GM21423 (cell line): ENCODE measurements at regions not wholly inside any gene's neighbourhood (a gene's known extent, or its start where the extent isn't known, plus 50 kb on each side); places are given as distances from the start of the nearest gene placed in this dataset.

Experiments used
- ATAC-seq: cut with Tn5 transposase; IDR thresholded peaks from one replicate; pipeline ENCODE4 v1.9.1; 2021; ENCODE audit warnings: mild to moderate bottlenecking, moderate library complexity; ENCODE audit not compliant: unreplicated experiment

DNA sequence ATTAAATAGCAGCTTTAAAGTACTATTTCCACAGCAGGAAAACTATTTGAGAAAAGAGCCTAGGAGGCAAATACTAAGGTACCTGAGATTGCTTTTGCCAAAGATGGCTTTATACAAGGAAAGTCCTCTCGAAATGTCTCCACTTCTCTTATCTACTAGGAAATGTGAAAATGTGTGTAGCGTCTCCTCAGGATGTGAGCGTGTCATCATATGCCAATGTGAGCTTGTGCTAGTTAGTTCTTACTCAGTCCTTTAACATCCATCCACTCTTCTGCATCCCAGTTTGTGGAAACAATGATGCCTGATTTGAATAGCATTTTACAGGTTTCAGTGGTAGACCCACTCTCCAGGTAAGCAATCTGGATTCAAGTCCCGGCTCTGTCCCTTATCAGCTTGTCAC lies 421.0 kb downstream of the DYNC2H1 start:
- no peak for ATAC-seq

- ATAC-seq, result no peak
Observed at GRCh38 chr11:103532133-103532788, 423.0 kb downstream of the DYNC2H1 start.

- ATAC-seq, result no peak
Observed at GRCh38 chr11:103534191-103534590, 425.0 kb downstream of the DYNC2H1 start.

GRCh38 chr11:103534959-103535358 lies 425.7 kb downstream of the DYNC2H1 start:
- ATAC-seq, result no peak

DNA sequence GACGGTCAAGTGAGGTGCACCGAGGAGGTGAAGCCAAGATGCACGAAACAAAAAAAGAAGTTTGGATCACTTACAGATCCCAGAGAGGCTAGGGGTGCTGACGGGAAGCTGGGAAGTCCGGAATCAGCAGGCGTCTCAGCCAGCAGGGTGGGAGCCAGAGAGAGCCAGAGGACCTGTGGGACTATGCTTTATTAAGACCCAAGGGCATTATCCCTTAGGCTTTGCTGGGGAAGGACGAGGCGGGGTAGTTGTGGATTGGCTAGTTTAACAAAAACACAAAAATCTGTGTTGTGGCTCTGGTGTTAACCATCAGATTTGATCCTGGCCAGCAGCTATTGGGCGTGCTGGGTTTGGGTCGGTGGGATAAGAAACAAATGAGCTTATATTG lies 427.1 kb downstream of the DYNC2H1 start:
- ATAC-seq, result no peak

GRCh38 chr11:103537904-103538502 lies 428.8 kb downstream of the DYNC2H1 start:
- no peak for ATAC-seq

GRCh38 chr11:103539166-103539565 lies 429.9 kb downstream of the DYNC2H1 start:
- ATAC-seq, result no peak

DNA sequence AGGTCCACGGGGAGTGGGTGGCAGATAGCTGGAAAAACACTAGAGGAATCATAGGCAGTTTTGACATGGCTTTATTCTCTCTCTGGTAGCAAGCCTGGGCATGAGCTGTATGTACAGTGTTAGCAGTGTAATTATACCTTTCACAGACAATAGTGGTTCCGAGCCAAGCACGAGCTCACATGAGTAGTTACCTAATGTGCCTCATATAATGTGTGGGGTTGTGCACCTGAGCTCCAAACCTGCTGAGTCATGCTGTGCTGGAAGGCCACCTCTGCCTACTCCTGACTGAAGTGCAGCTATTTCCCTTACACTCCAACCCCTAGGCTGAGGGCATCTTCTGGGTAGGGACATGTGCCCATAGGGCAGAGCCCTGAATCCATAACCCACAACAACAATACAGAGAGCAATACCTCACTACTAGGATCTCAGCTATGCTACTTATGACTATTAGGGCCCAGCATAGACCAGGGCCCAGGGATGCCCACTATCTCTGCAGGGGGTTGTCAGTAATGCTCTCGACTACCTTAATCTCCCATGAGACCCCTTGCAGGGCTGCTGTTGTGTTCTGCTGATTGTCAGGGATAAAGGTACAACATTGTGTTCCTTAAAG lies 432.1 kb downstream of the DYNC2H1 start:
- ATAC-seq, result no peak

- ATAC-seq, result no peak
Observed at GRCh38 chr11:103542851-103543250, 433.6 kb downstream of the DYNC2H1 start.

DNA sequence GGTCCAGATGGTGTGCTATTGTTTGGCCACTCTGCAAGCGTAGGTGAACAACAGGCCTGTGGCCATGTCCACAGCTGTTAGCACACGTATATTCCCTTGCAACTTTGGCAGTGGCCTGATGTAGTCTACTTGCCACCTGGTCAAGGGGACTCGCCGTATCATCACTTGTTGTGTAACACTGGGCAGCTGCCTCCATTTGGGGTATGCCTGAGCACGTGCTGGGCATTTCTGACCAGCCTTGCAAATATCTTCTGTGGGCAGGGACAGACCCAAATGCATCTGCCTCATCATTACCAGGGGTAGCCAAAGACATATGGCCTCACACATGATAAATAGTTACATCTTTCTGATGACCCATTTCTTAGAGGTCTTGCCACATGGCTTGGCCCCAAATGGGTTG lies 434.2 kb downstream of the DYNC2H1 start:
- ATAC-seq, result no peak

DNA sequence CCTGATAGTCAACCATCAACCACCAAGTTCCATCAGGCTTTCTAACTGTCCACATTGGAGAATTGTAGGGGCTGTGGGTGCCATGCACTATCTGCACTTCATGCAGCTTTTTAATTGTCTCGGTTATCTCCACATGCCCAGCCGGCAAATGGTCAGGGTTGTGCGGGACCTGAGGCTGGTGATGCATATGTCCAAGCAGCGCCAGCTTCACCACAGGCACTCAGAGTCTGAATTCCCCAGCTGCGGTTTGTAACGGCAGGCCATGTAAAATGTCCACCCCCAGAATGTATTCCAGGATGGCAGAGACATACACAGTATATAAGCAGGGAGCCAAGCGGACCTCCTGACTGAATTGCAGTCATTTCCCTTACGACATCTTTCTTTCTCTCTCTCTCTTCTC lies 435.6 kb downstream of the DYNC2H1 start:
- ATAC-seq, result no peak

DNA sequence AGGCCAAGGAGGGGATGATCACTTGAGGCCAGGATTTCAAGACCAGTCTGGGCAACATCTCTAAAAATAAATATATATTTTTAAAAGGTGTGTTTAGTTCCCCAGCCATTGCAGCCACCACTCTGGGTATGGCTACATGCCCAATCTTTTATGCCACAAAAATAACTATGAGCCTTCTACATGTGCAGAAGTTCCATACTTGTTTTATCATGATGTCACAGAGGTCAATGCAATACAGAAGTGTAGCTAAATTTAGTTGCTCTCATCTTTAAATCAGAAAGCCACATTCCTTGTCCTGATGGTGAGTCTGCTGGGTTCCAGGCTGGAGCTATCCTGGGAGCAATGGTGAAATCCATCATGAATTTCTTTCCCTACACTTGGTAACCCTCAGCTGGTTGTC lies 436.3 kb downstream of the DYNC2H1 start:
- no peak for ATAC-seq

GRCh38 chr11:103546236-103546635 lies 437.0 kb downstream of the DYNC2H1 start:
- ATAC-seq, result no peak

DNA sequence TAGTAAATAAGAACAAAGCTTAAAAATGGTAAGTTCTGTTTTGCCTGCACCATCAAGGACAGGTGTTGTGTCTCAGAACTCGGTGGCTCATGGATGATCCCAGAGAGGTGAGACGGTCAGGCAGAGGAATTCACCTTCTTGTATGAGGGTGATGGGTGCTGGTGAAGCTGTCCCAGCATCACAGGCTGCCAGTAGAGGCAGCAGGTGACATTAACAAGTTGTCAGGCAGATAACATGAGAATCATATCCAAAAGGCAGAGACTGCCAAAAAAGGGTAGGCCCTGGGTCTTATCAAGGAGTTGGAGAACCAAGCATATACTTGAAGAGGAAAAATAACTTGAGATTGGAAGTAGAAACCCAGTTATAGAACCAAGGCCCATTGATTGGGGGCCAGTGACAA lies 437.8 kb downstream of the DYNC2H1 start:
- no peak for ATAC-seq

DNA sequence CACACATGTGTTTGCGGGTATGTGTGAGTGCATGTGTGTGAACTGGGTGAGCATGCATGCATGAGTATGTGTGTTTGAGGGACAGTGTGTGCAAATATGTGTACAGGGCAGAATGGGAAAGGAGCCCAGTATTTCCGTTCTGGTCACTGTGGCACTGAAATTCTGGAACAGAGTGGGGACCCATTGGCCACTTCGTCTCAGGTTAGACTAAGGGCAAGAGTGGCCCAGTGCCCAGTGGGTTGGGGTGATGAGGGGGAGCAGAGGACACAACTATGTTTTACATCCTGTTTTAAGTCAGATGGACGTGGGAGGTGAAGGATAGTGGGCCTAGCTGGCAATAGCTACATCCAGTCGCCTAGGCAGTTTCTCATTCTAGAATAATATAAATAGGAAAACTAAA lies 438.5 kb downstream of the DYNC2H1 start:
- no peak for ATAC-seq

DNA sequence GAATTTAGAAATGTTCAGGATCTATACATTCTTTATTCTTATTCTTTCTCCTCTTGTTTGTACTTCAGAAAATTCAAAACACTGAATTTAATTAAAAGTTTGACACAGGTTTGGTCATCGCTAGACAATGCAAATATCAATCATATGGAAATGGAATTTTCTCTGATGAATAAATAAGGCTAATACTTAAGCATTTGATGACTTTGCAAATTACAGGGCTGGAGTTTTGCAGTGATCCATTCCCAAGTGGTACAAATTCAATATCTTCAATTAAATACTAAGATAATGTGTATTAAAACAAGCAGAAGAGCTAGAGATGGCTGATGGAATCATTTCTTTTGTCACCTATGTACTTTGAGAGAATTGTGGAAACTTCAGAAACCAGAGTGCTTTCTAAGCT lies 439.6 kb downstream of the DYNC2H1 start:
- ATAC-seq, result no peak

GRCh38 chr11:103550811-103551210 lies 441.6 kb downstream of the DYNC2H1 start:
- no peak for ATAC-seq

- no peak for ATAC-seq
Observed at GRCh38 chr11:103552086-103552485, 442.9 kb downstream of the DYNC2H1 start.

GRCh38 chr11:103556171-103556570 lies 446.9 kb downstream of the DYNC2H1 start:
- no peak for ATAC-seq

DNA sequence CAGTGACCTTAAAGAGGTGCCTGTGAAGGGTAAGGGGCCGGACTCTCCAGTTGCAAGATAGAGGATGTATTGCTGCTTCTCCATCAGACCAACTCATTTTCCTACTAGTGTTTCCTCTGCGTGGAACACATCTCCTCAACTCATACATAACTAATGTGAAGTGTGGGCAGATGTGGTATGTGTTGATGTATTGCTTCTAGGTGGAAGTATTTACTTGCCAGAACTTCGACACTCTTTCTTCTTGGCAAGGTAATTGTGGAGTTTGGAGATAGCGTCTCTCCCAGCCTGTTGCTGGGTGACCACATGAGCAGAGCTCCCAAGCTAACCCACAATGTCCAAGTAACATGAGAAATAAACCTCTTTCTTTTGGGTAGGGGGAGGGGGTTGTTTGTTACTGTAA lies 456.9 kb downstream of the DYNC2H1 start:
- ATAC-seq, result no peak

DNA sequence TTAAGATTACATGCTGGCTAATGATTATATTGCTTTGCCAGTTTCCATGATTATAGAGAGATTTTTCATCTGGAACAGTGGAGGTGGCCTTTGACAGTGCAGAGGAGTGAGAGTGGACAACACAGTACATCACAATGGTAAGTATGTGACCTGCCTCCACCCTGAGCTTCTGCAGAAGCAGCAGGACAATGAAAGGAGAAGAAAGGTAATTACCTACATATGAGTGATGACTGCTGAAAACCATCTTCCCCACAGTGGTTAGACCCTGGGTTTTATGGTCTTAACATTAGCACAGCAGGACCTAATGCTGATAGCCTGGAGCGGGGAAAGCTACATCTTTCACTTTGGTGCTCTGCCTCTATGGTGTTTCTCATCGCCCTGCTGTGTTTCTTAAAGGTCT lies 454.7 kb upstream of the DDI1 start:
- no peak for ATAC-seq

DNA sequence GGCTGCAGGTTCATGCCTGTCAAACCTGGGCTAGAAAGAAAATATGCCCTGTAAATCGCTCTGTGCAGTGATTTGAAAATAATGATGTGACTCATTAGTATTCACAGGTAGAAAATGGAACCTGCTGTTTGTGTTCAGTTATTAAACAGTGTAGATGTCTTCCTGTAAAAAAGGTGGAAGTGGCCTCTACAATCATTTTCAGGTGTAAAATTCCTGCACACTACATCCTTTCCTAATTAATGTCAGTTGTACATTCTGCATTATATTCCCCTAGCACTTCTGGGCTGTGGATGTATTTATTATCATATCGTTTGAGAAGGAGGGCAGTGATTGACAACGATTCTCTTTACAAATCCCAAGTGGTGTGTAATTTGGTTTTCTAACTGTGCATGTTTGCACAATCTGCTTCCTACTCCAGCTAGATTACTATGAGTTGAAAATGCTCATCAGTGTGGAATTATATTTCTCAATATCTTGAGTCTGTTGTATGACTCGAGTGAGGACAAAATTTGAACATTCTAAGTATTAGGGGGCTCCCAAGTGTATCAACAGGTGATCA lies 454.0 kb upstream of the DDI1 start:
- no peak for ATAC-seq
